A673 (cell line): ENCODE measurements at regions not wholly inside any gene's neighbourhood (a gene's known extent, or its start where the extent isn't known, plus 50 kb on each side); places are given as distances from the start of the nearest gene placed in this dataset.

Source experiments
- BruUV-seq: library from RNA; stranded (reverse); fragments of 400-500 nt; replicated peaks from 2 replicates; lab custom pipeline; 2021; lab: Mats Ljungman, UMichigan
- CTCF ChIA-PET: fragments of 300-600 bp; sonication (Branson Sonifier 250); formaldehyde crosslinking; loops from one replicate; lab custom pipeline; 2022; ENCODE audit warnings: antibody characterized with exemption; lab: Charles Lee
- POLR2A ChIA-PET: fragments of 300-600 bp; sonication (Branson Sonifier 250); formaldehyde crosslinking; loops from one replicate; lab custom pipeline; 2022; ENCODE audit warnings: antibody characterized with exemption; ENCODE audit not compliant: low non-redundant PET; lab: Charles Lee
- DNase-seq: peaks from one replicate; pipeline ENCODE4 v3.0.0-alpha.2; 2015; ENCODE audit warnings: low spot score
- H3K27ac ChIP-seq: fragments of 200-600 bp; sonication (generic); 2 replicates; pipeline ENCODE4 v1.5.1; 2016; ENCODE audit warnings: mixed run types, low read depth, mild to moderate bottlenecking, mixed read lengths, antibody characterized with exemption, low read length; ENCODE audit not compliant: poor library complexity, severe bottlenecking
- H3K27me3 ChIP-seq: fragments of 200-600 bp; sonication (generic); replicated peaks from 2 replicates; pipeline ENCODE4 v1.6.1; 2017; ENCODE audit warnings: mixed run types, low read depth, mild to moderate bottlenecking, mixed read lengths, antibody characterized with exemption, low read length; ENCODE audit not compliant: insufficient read depth, poor library complexity
- H3K36me3 ChIP-seq: fragments of 200-600 bp; sonication (generic); 2 replicates; pipeline ENCODE4 v1.6.1; 2016; ENCODE audit warnings: mixed run types, mild to moderate bottlenecking, mixed read lengths, antibody characterized with exemption, low read length; ENCODE audit not compliant: insufficient read depth, poor library complexity, severe bottlenecking
- H3K4me1 ChIP-seq: fragments of 200-600 bp; sonication (generic); 2 replicates; pipeline ENCODE4 v1.6.1; 2017; ENCODE audit warnings: mixed run types, mild to moderate bottlenecking, mixed read lengths, antibody characterized with exemption, low read length; ENCODE audit not compliant: insufficient read depth, poor library complexity, severe bottlenecking
- H3K4me3 ChIP-seq: fragments of 200-600 bp; sonication (generic); 2 replicates; pipeline ENCODE4 v1.5.1; 2016; ENCODE audit warnings: low read depth, mixed run types, mild to moderate bottlenecking, mixed read lengths, low read length; ENCODE audit not compliant: poor library complexity, severe bottlenecking
- H3K9me3 ChIP-seq: fragments of 200-600 bp; sonication (generic); 2 replicates; pipeline ENCODE4 v1.6.1; 2016; ENCODE audit warnings: mixed run types, low read depth, mild to moderate bottlenecking, mixed read lengths, antibody characterized with exemption, low read length; ENCODE audit not compliant: poor library complexity, severe bottlenecking
- CTCF ChIP-seq: fragments of 300-800, 200-600 bp; sonication (generic); conservative IDR thresholded peaks from 2 replicates; pipeline ENCODE4 v1.5.1; 2017; ENCODE audit warnings: low read depth, mild to moderate bottlenecking, antibody characterized with exemption, low read length, moderate library complexity, mixed read lengths
- EZH2 ChIP-seq: fragments of 200-600 bp; sonication (generic); IDR thresholded peaks from 2 replicates; pipeline ENCODE4 v1.6.1; 2017; ENCODE audit warnings: borderline replicate concordance, low read depth, mild to moderate bottlenecking, mixed read lengths, antibody characterized with exemption, low read length; ENCODE audit not compliant: poor library complexity, severe bottlenecking
- intact Hi-C: fragments of 100-400 bp; cut with micrococcal nuclease; formaldehyde crosslinking; loops from one replicate; pipeline ENCODE4 v1.10.0; 2022; ENCODE audit not compliant: unreplicated experiment

DNA sequence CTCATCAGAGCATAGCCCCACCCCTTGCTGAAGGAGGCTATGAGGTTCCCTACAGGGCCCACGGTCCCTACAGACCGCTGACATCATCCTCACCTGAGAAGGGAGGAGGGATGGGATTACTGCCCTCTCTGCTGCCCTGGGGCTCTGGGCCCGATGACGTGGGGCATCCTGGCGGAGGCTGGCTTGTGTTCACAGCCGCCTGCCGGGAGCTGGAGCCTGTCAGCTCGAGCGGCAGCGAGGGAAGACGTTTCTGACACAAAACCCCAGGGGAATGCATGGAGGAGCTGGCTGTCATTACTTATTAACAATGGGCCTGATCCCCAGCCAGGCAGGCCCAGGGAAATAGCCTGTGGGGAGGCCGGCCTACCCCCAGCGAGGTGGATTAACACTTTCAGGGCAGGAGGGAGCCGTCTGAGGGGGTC, 106.6 kb upstream of the ATP6AP2 start:
- CTCF ChIA-PET, result interaction anchor here (0.5 kb wide), 1 partner anchor 70 kb away, joined by 3 read pairs; no protein-coding TSS in a partner anchor

GRCh38 chrX:40473460-40474204, 107.1 kb upstream of the ATP6AP2 start:
- intact Hi-C loops, result no loop called here
- Histone ChIP-seq H3K27ac (peak overlapping the region; percentile 63), H3K27me3 (no peaks in the 10 kb centered on the region), H3K9me3 (no peaks in the 10 kb centered on the region), H3K4me3 (no peak overlapping the region), H3K4me1 (peaks cover 31% of the 10 kb centered on the region), H3K36me3 (no peaks in the 10 kb centered on the region)
- ChIA-PET CTCF (no interaction called here), POLR2A (no interaction called here)
- no TSS peak for BruUV-seq
- TF ChIP-seq CTCF (no peak), EZH2 (no peak)
- no peak for DNase-seq

More for the DNA sequence above, 106.6 kb upstream of the ATP6AP2 start:
- TF ChIP-seq CTCF (no peak), EZH2 (no peak)
- peaks cover 31% of the 10 kb centered on the region for H3K4me1 ChIP-seq
- intact Hi-C loops, result no loop called here
- H3K27me3 ChIP-seq, result no peaks in the 10 kb centered on the region
- H3K27ac ChIP-seq, result peak overlapping the region; percentile 63
- BruUV-seq, result no TSS peak
- no peak overlapping the region for H3K4me3 ChIP-seq
- H3K9me3 ChIP-seq, result no peaks in the 10 kb centered on the region
- DNase-seq, result peak; percentile 91
- no peaks in the 10 kb centered on the region for H3K36me3 ChIP-seq
- POLR2A ChIA-PET, result interaction anchor here (0.6 kb wide), 1 partner anchor 720 kb away, joined by 3 read pairs; no protein-coding TSS in a partner anchor

GRCh38 chrX:40471965-40472648, 108.7 kb upstream of the ATP6AP2 start:
- Histone ChIP-seq H3K4me1 (peaks cover 37% of the 10 kb centered on the region), H3K27ac (peak overlapping the region; percentile 50), H3K36me3 (no peaks in the 10 kb centered on the region), H3K9me3 (no peaks in the 10 kb centered on the region), H3K27me3 (no peaks in the 10 kb centered on the region), H3K4me3 (no peak overlapping the region)
- intact Hi-C loops, result no loop called here
- BruUV-seq, result no TSS peak
- ChIA-PET POLR2A (no interaction called here), CTCF (no interaction called here)
- TF ChIP-seq CTCF, result no peak
- no peak for TF ChIP-seq EZH2
- peak; percentile 66 for DNase-seq
